OCI-LY1 (cell line): ENCODE measurements at regions not wholly inside any gene's neighbourhood (a gene's known extent, or its start where the extent isn't known, plus 50 kb on each side); places are given as distances from the start of the nearest gene placed in this dataset.

Experiments used
- H2AFZ ChIP-seq: fragments of 200-600 bp; sonication (generic), shearing (Covaris generic); 2 replicates; pipeline ENCODE4 v1.6.0; 2014; ENCODE audit warnings: antibody characterized with exemption, mild to moderate bottlenecking, low read length
- H3F3A ChIP-seq: fragments of 200-600 bp; sonication (generic), shearing (Covaris generic); 2 replicates; pipeline ENCODE4 v1.6.0; 2014; ENCODE audit warnings: mild to moderate bottlenecking, antibody characterized with exemption, low read length, moderate library complexity; ENCODE audit not compliant: insufficient read depth
- H3K27ac ChIP-seq: fragments of 200-600 bp; sonication (generic); 2 replicates; pipeline ENCODE4 v1.5.1; 2014; ENCODE audit warnings: low read length, mixed run types, mild to moderate bottlenecking, low read depth; ENCODE audit not compliant: poor library complexity, severe bottlenecking
- H3K27me3 ChIP-seq: fragments of 200-600 bp; sonication (generic); 2 replicates; pipeline ENCODE4 v1.6.0; 2014; ENCODE audit warnings: antibody characterized with exemption, mild to moderate bottlenecking, low read length, moderate library complexity; ENCODE audit not compliant: insufficient read depth
- H3K36me3 ChIP-seq: fragments of 200-600 bp; sonication (generic); 2 replicates; pipeline ENCODE4 v1.6.1; 2014; ENCODE audit warnings: mild to moderate bottlenecking, antibody characterized with exemption, low read length, moderate library complexity, mixed read lengths; ENCODE audit not compliant: insufficient read depth
- H3K4me1 ChIP-seq: fragments of 200-600 bp; sonication (generic); 2 replicates; pipeline ENCODE4 v1.5.1; 2014; ENCODE audit warnings: mild to moderate bottlenecking, low read length, moderate library complexity; ENCODE audit not compliant: insufficient read depth, severe bottlenecking
- H3K4me2 ChIP-seq: fragments of 200-600 bp; sonication (generic), shearing (Covaris generic); 2 replicates; pipeline ENCODE4 v1.6.1; 2014; ENCODE audit warnings: low read length
- H3K4me3 ChIP-seq: fragments of 200-600 bp; sonication (generic); 2 replicates; pipeline ENCODE4 v1.5.1; 2014; ENCODE audit warnings: low read length, low read depth, mild to moderate bottlenecking, mixed read lengths; ENCODE audit not compliant: poor library complexity, severe bottlenecking
- H3K79me2 ChIP-seq: fragments of 200-600 bp; shearing (Covaris generic); 2 replicates; pipeline ENCODE4 v1.6.1; 2016; ENCODE audit warnings: mixed run types, low read length, mixed read lengths; ENCODE audit not compliant: insufficient read depth
- H3K9ac ChIP-seq: fragments of 200-600 bp; sonication (generic), shearing (Covaris generic); 2 replicates; pipeline ENCODE4 v1.6.1; 2014; ENCODE audit warnings: mild to moderate bottlenecking, low read length, mixed read lengths
- H3K9me2 ChIP-seq: fragments of 200-600 bp; sonication (generic), shearing (Covaris generic); 2 replicates; pipeline ENCODE4 v1.6.1; 2014; ENCODE audit warnings: low read depth, mild to moderate bottlenecking, low read length, mixed read lengths
- H3K9me3 ChIP-seq: fragments of 200-600 bp; shearing (Covaris generic); 2 replicates; pipeline ENCODE4 v1.6.1; 2014; ENCODE audit warnings: low read length, mixed read lengths
- H4K20me1 ChIP-seq: fragments of 200-600 bp; sonication (generic), shearing (Covaris generic); 2 replicates; pipeline ENCODE4 v1.6.0; 2016; ENCODE audit warnings: mild to moderate bottlenecking, low read length; ENCODE audit not compliant: insufficient read depth
- CTCF ChIP-seq: fragments of 200-600 bp; sonication (generic), shearing (Covaris generic); IDR thresholded peaks from 2 replicates; pipeline ENCODE4 v1.5.1; 2017; ENCODE audit warnings: mild to moderate bottlenecking, antibody characterized with exemption, low read length, moderate library complexity, mixed read lengths
- EZH2 ChIP-seq: fragments of 200-600 bp; sonication (generic), shearing (Covaris generic); IDR thresholded peaks from 2 replicates; pipeline ENCODE4 v1.8.0; 2017; ENCODE audit warnings: borderline replicate concordance, mixed run types, mild to moderate bottlenecking, antibody characterized with exemption, low read length, moderate library complexity, mixed read lengths

GRCh38 chr3:18127859-18128681 is 297.1 kb downstream of the SATB1 start:
- H3K9me2 ChIP-seq, result no peaks in the 10 kb centered on the region
- TF ChIP-seq EZH2, result no peak
- TF ChIP-seq CTCF, result no peak
- no peak overlapping the region for H2AFZ ChIP-seq
- no peaks in the 10 kb centered on the region for H4K20me1 ChIP-seq
- H3K9me3 ChIP-seq, result no peaks in the 10 kb centered on the region
- no peaks in the 10 kb centered on the region for H3K79me2 ChIP-seq
- H3K4me3 ChIP-seq, result no peak overlapping the region
- peak overlapping the region; percentile 20 for H3K27ac ChIP-seq
- H3K4me1 ChIP-seq, result peaks cover 24% of the 10 kb centered on the region
- H3K9ac ChIP-seq, result no peak overlapping the region
- no peaks in the 10 kb centered on the region for H3F3A ChIP-seq
- H3K27me3 ChIP-seq, result no peaks in the 10 kb centered on the region
- H3K4me2 ChIP-seq, result peak overlapping the region; percentile 43; the same call in 1 of the 2 replicates
- no peaks in the 10 kb centered on the region for H3K36me3 ChIP-seq

- no peaks in the 10 kb centered on the region for H3K9me3 ChIP-seq
- H3K9me2 ChIP-seq, result no peaks in the 10 kb centered on the region
- H3K4me2 ChIP-seq, result peak overlapping the region; percentile 53
- H3K9ac ChIP-seq, result no peak overlapping the region; the same call in 1 of the 2 replicates
- H3F3A ChIP-seq, result no peaks in the 10 kb centered on the region
- H2AFZ ChIP-seq, result no peak overlapping the region
- H3K27ac ChIP-seq, result peak overlapping the region; percentile 70
- no peaks in the 10 kb centered on the region for H3K27me3 ChIP-seq
- peak overlapping the region; percentile 30 for H3K4me3 ChIP-seq
- peaks cover 24% of the 10 kb centered on the region for H3K4me1 ChIP-seq
- no peaks in the 10 kb centered on the region for H3K36me3 ChIP-seq
- TF ChIP-seq CTCF (peak; percentile 46), EZH2 (no peak)
- no peaks in the 10 kb centered on the region for H4K20me1 ChIP-seq
- H3K79me2 ChIP-seq, result no peaks in the 10 kb centered on the region
Observed at GRCh38 chr3:18127174-18127858, 297.8 kb downstream of the SATB1 start.

- Histone ChIP-seq H4K20me1 (no peaks in the 10 kb centered on the region), H3F3A (no peaks in the 10 kb centered on the region), H2AFZ (no peak overlapping the region), H3K4me3 (no peak overlapping the region), H3K36me3 (no peaks in the 10 kb centered on the region), H3K27me3 (no peaks in the 10 kb centered on the region), H3K4me2 (peak overlapping the region; percentile 53; the same call in 1 of the 2 replicates), H3K27ac (peak overlapping the region; percentile 70), H3K79me2 (no peaks in the 10 kb centered on the region), H3K9me2 (no peaks in the 10 kb centered on the region), H3K9ac (no peak overlapping the region; the same call in 1 of the 2 replicates), H3K4me1 (peaks cover 24% of the 10 kb centered on the region), H3K9me3 (no peaks in the 10 kb centered on the region)
- no peak for TF ChIP-seq CTCF
- TF ChIP-seq EZH2, result no peak
Observed at GRCh38 chr3:18126772-18127171, 298.4 kb downstream of the SATB1 start.
